Mesodermal cell (in vitro differentiated cells): ENCODE measurements at regions not wholly inside any gene's neighbourhood (a gene's known extent, or its start where the extent isn't known, plus 50 kb on each side); places are given as distances from the start of the nearest gene placed in this dataset.

Experiments used
- H3K27ac ChIP-seq: 2 replicates; pipeline ENCODE4 v1.7.0; 2013; ENCODE audit warnings: mild to moderate bottlenecking, low read depth, low read length, moderate library complexity; ENCODE audit not compliant: severe bottlenecking
- H3K36me3 ChIP-seq: 2 replicates; pipeline ENCODE4 v1.7.1; 2013; ENCODE audit warnings: mild to moderate bottlenecking, low read length, moderate library complexity; ENCODE audit not compliant: control insufficient read depth, insufficient read depth
- H3K4me1 ChIP-seq: one replicate; pipeline ENCODE4 v1.7.1; 2013; ENCODE audit warnings: mild to moderate bottlenecking, low read length; ENCODE audit not compliant: insufficient read depth, control insufficient read depth, poor library complexity, severe bottlenecking
- H3K4me3 ChIP-seq: 2 replicates; pipeline ENCODE4 v1.7.0; 2013; ENCODE audit warnings: low read length, control low read depth, mild to moderate bottlenecking; ENCODE audit not compliant: insufficient read depth, poor library complexity, severe bottlenecking; ENCODE audit errors: extremely low read depth
- H3K9me3 ChIP-seq: 2 replicates; pipeline ENCODE4 v1.7.1; 2013; ENCODE audit warnings: mild to moderate bottlenecking, low read length, moderate library complexity; ENCODE audit not compliant: control insufficient read depth
- WGBS, 2 experiments: methylation state at CpG; one replicate each; pipeline ENCODE4 v1.1.5; 2013; ENCODE audit warnings: missing lambda C conversion rate in 2 of 2; ENCODE audit not compliant: insufficient coverage in 2 of 2; 5-methylcytosine and 5-hydroxymethylcytosine counted together

DNA sequence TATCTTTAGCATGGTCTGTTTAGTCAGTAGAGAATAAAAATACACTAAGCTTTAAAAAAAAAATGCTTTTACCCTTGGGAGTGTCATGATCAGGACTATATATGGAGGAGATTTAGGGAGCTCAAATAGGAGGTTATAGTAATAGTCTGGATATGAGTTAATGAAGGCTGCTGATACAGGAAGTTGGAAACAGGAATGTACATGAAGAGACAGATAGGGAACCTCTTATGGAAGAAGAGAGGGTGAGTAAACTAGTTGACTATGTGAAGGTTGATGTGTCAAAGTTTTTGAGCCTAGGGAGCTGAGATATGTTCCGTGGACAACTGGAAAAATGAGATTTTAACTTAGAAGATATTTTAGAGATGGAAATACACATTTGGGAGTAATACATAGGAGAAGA, 472.0 kb upstream of the FZD8 start:
- Histone ChIP-seq H3K27ac (peak overlapping the region; percentile 47), H3K36me3 (no peaks in the 10 kb centered on the region), H3K4me3 (no peak overlapping the region), H3K4me1 (peaks cover 28% of the 10 kb centered on the region), H3K9me3 (no peaks in the 10 kb centered on the region)
- 100% methylated on average over 1 of the region's 1 CpG for WGBS, 2 experiments

DNA sequence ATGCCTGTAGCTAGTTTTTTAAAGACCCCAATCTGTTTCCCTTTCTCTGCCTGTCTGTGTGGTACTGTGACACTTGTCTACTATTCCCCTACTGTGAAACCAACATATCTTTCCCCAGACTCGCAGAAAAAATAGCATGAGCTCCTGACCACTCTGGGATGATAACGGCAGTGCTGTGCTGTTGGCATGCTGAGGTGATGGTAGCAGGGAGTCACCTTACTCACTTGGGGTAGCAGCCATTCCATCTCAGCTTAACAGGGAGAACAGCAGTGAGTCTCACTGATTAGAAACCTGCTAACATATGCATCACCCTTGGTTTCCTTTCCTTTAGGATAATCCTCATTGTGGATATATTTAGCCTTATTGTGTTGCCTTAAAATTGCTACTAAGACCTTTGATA, 469.6 kb upstream of the FZD8 start:
- no peak overlapping the region for H3K4me3 ChIP-seq
- peaks cover 24% of the 10 kb centered on the region for H3K4me1 ChIP-seq
- no peaks in the 10 kb centered on the region for H3K36me3 ChIP-seq
- H3K27ac ChIP-seq: no peak overlapping the region
- 38 to 45% methylated on average over 1 to 2 of the region's 2 CpGs for WGBS, 2 experiments
- H3K9me3 ChIP-seq: no peaks in the 10 kb centered on the region

DNA sequence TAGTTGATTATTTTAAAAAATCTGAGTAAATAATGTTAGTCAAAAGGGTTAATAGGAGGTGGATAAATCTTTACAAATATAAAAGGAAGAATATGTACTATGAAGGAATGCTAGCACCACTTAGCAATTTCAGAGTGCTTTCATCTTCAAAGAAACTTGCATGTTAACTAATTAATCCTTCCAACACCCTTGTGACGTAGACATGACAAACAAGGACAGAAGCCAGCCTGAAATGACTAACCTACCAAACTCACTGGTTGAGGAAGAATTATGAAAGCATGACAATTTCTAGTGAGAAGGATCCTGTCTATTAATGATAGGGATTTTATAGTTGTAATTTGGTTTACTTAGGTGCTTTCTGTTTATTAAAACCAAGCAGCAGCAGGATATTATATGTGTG, 468.0 kb upstream of the FZD8 start:
- Histone ChIP-seq H3K9me3 (no peaks in the 10 kb centered on the region), H3K36me3 (no peaks in the 10 kb centered on the region), H3K27ac (no peak overlapping the region), H3K4me1 (peaks cover 10% of the 10 kb centered on the region), H3K4me3 (no peak overlapping the region)
- 100% methylated on average over 1 of the region's 1 CpG; no CpG with 5 or more reads in 1 of the 2 experiments for WGBS, 2 experiments

DNA sequence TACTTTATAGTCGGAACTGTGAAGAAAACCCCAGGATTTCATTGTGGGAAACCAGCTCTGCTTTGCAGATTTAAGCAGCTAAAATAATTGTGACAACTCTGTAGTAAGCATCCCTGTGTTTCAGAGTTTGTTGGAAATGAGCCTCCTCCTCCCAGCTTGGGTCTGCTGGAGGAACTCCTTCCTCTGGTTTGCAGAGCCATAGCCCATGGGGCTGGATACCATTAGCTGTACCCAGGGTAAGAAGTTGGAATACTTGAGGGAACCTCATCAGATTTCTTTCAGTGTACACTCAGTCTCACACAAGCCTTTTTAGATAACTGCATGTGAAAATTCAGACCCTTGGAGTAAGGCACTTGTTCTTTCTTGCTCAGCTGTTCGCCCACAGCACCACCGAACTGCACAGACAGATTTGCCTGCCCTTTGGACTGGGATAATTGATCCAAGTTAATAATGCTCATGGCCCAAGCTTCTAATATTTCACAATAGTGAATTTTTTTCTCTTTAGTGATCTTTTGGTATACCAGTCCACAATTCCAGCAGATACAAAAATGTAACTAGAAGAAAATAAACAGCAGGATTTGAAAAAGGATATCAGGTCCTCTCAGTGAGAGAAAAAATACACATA, 467.4 kb upstream of the FZD8 start:
- Histone ChIP-seq H3K27ac (no peak overlapping the region), H3K4me3 (no peak overlapping the region), H3K36me3 (no peaks in the 10 kb centered on the region), H3K4me1 (peaks cover 7% of the 10 kb centered on the region), H3K9me3 (no peaks in the 10 kb centered on the region)
- 95 to 100% methylated on average over 3 of the region's 3 CpGs for WGBS, 2 experiments

DNA sequence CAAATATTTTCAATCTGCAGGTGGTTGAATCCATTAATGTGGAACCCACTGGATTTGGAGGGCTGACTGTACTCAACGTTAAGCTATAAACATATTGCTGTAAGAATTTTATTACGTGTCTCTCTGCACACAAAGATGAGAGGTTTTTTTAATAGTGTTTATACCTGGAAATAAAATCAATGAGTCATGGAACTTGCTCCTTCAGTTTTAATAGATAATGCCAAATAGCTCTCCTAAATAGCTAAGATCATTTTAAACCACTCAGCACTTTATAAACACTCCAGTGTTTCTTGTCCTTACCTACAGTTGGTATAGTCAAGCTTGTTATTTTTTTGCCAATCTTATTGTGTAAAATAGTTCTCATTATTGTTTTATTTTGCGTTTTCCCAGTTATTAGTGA, 455.6 kb upstream of the FZD8 start:
- WGBS, 2 experiments: 100% methylated on average over 1 of the region's 3 CpGs; no CpG with 5 or more reads in 1 of the 2 experiments
- no peaks in the 10 kb centered on the region for H3K4me1 ChIP-seq
- no peak overlapping the region for H3K27ac ChIP-seq
- H3K9me3 ChIP-seq: no peaks in the 10 kb centered on the region
- H3K4me3 ChIP-seq: no peak overlapping the region
- H3K36me3 ChIP-seq: no peaks in the 10 kb centered on the region

GRCh38 chr10:36096576-36096975, 454.5 kb upstream of the FZD8 start:
- WGBS, 2 experiments: 95% methylated on average over 2 of the region's 2 CpGs; no CpG with 5 or more reads in 1 of the 2 experiments
- Histone ChIP-seq H3K9me3 (no peaks in the 10 kb centered on the region), H3K27ac (no peak overlapping the region), H3K36me3 (no peaks in the 10 kb centered on the region), H3K4me3 (no peak overlapping the region), H3K4me1 (no peaks in the 10 kb centered on the region)

- Histone ChIP-seq H3K27ac (no peak overlapping the region), H3K4me3 (no peak overlapping the region), H3K36me3 (no peaks in the 10 kb centered on the region), H3K4me1 (no peaks in the 10 kb centered on the region), H3K9me3 (no peaks in the 10 kb centered on the region)
- 72 to 85% methylated on average over 5 to 7 of the region's 8 CpGs for WGBS, 2 experiments
Observed at GRCh38 chr10:36094096-36094495, 452.0 kb upstream of the FZD8 start.

GRCh38 chr10:36092116-36092515, 450.0 kb upstream of the FZD8 start:
- no peak overlapping the region for H3K4me3 ChIP-seq
- no peak overlapping the region for H3K27ac ChIP-seq
- no peaks in the 10 kb centered on the region for H3K4me1 ChIP-seq
- H3K9me3 ChIP-seq: no peaks in the 10 kb centered on the region
- H3K36me3 ChIP-seq: no peaks in the 10 kb centered on the region
- WGBS, 2 experiments: 96 to 100% methylated on average over 4 to 6 of the region's 7 CpGs

DNA sequence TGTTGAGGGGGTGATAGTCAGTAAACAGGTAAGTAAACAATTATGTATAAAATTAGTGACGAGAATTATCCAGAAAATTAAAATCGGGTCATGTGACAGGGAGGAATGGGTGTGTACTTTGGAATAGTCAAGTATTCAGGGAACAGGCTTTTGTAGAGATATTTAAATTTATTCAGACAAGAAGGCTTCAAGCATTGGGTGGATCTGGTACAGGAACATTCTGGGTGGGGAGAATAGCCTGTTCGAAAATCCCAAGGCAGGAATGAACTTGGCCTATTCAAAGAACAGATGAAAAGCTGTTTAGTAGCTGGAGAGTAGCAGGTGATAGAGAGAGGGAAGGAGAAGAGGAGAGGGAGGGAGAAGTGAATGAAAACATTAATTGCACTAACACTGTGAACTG, 448.9 kb upstream of the FZD8 start:
- 84 to 87% methylated on average over 3 of the region's 3 CpGs for WGBS, 2 experiments
- no peaks in the 10 kb centered on the region for H3K4me1 ChIP-seq

DNA sequence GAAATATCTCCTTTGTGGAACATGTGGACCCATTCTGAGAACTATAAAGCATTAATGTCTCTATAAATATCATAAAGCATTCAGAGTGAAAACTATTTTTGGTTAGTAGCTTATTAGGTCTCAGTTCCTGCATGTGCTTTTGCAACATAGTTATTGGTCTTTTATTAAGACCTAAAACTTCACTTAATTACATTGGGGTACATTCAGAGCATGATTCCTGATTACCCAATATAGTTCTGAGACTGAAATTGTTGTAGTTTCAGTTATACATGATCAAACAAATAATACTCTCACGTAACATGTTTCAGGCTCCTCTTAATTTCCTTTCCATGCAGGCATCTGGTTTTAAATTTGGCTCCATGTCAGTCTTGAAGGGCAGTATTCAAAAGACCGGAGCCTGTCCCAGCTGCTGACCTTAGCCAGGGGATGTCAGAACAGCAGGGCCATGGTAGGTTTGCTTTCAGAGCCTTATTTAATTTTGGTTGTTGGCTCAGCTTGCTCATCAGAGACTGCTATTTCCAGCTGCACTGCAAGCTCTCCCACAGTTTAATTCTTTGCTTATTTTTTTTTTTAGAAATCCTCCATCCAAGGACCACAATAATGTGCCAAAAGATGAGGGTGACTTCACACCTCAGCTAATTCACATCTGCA, 447.8 kb upstream of the FZD8 start:
- Histone ChIP-seq H3K27ac (no peak overlapping the region), H3K4me1 (no peaks in the 10 kb centered on the region), H3K36me3 (no peaks in the 10 kb centered on the region), H3K4me3 (no peak overlapping the region), H3K9me3 (no peaks in the 10 kb centered on the region)
- WGBS, 2 experiments: 86 to 100% methylated on average over 1 to 2 of the region's 2 CpGs

More for the DNA sequence above, 448.9 kb upstream of the FZD8 start:
- H3K27ac ChIP-seq: no peak overlapping the region
- no peaks in the 10 kb centered on the region for H3K9me3 ChIP-seq
- no peak overlapping the region for H3K4me3 ChIP-seq
- no peaks in the 10 kb centered on the region for H3K36me3 ChIP-seq
